CD4-positive, alpha-beta T cell (primary cell): ENCODE measurements at regions not wholly inside any gene's neighbourhood (a gene's known extent, or its start where the extent isn't known, plus 50 kb on each side); places are given as distances from the start of the nearest gene placed in this dataset. TPM values are rescaled to one million over a fixed set of nuclear protein-coding genes. Genes with fewer than 3 reads are reported as not detected.

Experiments
- microRNA-seq: library from miRNA; unstranded; fragments of <30 nt; microRNA quantifications from one replicate; pipeline ENCODE4 v1.2.0, GENCODE V29; 2021; ENCODE audit warnings: borderline microRNAs expressed, borderline replicate concordance

Small RNAs in the stretch of these regions (microRNA-seq; reads per million reads assigned to microRNA genes)
- gene MIR4445 = not detected
